Body of pancreas (tissue), 4 donors: ENCODE measurements at regions not wholly inside any gene's neighbourhood (a gene's known extent, or its start where the extent isn't known, plus 50 kb on each side); places are given as distances from the start of the nearest gene placed in this dataset.

ENCODE experiments used
- ATAC-seq: fragments of 150-250 bp; one replicate; pipeline ENCODE4 v1.9.1; 2016
- DNase-seq, 4 donors: peaks; one replicate each; pipeline ENCODE4 v3.0.0-alpha.2; 2019
- H3K27ac ChIP-seq, 4 donors: fragments of 200-600 bp; sonication (generic); 1 replicate in 3 of 4; 2 replicates in 1 of 4; pipeline versions ENCODE4 v1.5.1 to v1.6.1; 2016 to 2019; ENCODE audit warnings: mild to moderate bottlenecking in 1 of 4, mixed read lengths in 1 of 4, moderate library complexity in 1 of 4
- H3K27me3 ChIP-seq, 2 donors: fragments of 200-600 bp; sonication (generic); one replicate each; pipeline ENCODE4 v1.6.0; 2016; ENCODE audit warnings: mild to moderate bottlenecking in 1 of 2
- H3K36me3 ChIP-seq, 2 donors: fragments of 200-600 bp; sonication (generic); replicated peaks in 1 of 2; 2 replicates each; pipeline ENCODE4 v1.5.1; 2016; ENCODE audit warnings: low read depth in 2 of 2; ENCODE audit not compliant: insufficient read depth in 1 of 2
- H3K4me1 ChIP-seq: fragments of 200-600 bp; sonication (generic); one replicate; pipeline ENCODE4 v1.6.0; 2016
- H3K4me3 ChIP-seq, 2 donors: fragments of 200-600 bp; sonication (generic); 1 replicate in 1 of 2; 2 replicates in 1 of 2; pipeline ENCODE4 v1.5.1; 2016 to 2019
- H3K9me3 ChIP-seq, 3 donors: fragments of 200-600 bp; sonication (generic); 1 replicate in 2 of 3; 2 replicates in 1 of 3; pipeline ENCODE4 v1.5.1; 2016
- CTCF ChIP-seq, 7 experiments: fragments of 450-650 bp in 4 of 7; fragments of 200-600 bp in 3 of 7; sonication (generic) in 3 of 7; IDR thresholded peaks; one replicate each; pipeline ENCODE4 v1.5.1; 2016 to 2019; ENCODE audit warnings: antibody characterized with exemption in 7 of 7
- POLR2A ChIP-seq, 3 donors: fragments of 450-650 bp; IDR thresholded peaks; one replicate each; pipeline ENCODE4 v1.6.1; 2016; ENCODE audit warnings: antibody characterized with exemption in 3 of 3, mild to moderate bottlenecking in 2 of 3
- WGBS, 2 donors: methylation state at CpG; one replicate each; pipeline ENCODE4 v1.1.5; 2017; 5-methylcytosine and 5-hydroxymethylcytosine counted together
- intact Hi-C: fragments of 100-400 bp; cut with DNase I; formaldehyde crosslinking; loops from one replicate; pipeline ENCODE4 v1.15.1; 2023

- intact Hi-C loops: no loop called here
- no peak for ATAC-seq
- TF ChIP-seq POLR2A (IDR thresholded peaks at IDR 0.05) (no peak), CTCF (IDR thresholded peaks at IDR 0.05) (no peak)
Observed at GRCh38 chr13:34026308-34026707, 208.4 kb downstream of the RFC3 start.

GRCh38 chr13:34028496-34029442 is 210.8 kb downstream of the RFC3 start:
- ATAC-seq: no peak
- WGBS, 2 donors: 73 to 79% methylated on average over 5 of the region's 5 CpGs
- Histone ChIP-seq H3K4me3 (no peak overlapping the region), H3K27ac (no peak overlapping the region), H3K36me3 (no peaks in the 10 kb centered on the region), H3K9me3 (no peaks in the 10 kb centered on the region), H3K4me1 (no peaks in the 10 kb centered on the region), H3K27me3 (no peaks in the 10 kb centered on the region)
- DNase-seq: no peak
- no peak for TF ChIP-seq POLR2A (IDR thresholded peaks at IDR 0.05)
- no peak for TF ChIP-seq CTCF (IDR thresholded peaks at IDR 0.05)
- intact Hi-C loops: no loop called here

More at GRCh38 chr13:34026308-34026707, 208.4 kb downstream of the RFC3 start:
- H3K27ac ChIP-seq: no peak overlapping the region
- no peak for DNase-seq
- H3K27me3 ChIP-seq: no peaks in the 10 kb centered on the region
- no peaks in the 10 kb centered on the region for H3K4me1 ChIP-seq
- no peak overlapping the region for H3K4me3 ChIP-seq
- peaks cover 0 to 10% (median 0%) of the 10 kb centered on the region in 3 donors for H3K9me3 ChIP-seq
- no peaks in the 10 kb centered on the region for H3K36me3 ChIP-seq

GRCh38 chr13:34030782-34031181 is 212.8 kb downstream of the RFC3 start:
- TF ChIP-seq POLR2A (IDR thresholded peaks at IDR 0.05) (no peak), CTCF (IDR thresholded peaks at IDR 0.05) (no peak)
- ATAC-seq (no peak), DNase-seq (no peak)
- Histone ChIP-seq H3K4me1 (no peaks in the 10 kb centered on the region), H3K27ac (no peak overlapping the region), H3K9me3 (no peaks in the 10 kb centered on the region), H3K36me3 (no peaks in the 10 kb centered on the region), H3K4me3 (no peak overlapping the region), H3K27me3 (no peaks in the 10 kb centered on the region)
- intact Hi-C loops: no loop called here

- DNase-seq (no peak), ATAC-seq (no peak)
- H3K4me1 ChIP-seq: no peaks in the 10 kb centered on the region
- no peaks in the 10 kb centered on the region for H3K27me3 ChIP-seq
- 66 to 67% methylated on average over 4 of the region's 4 CpGs for WGBS, 2 donors
- no peaks in the 10 kb centered on the region for H3K9me3 ChIP-seq
- no peak overlapping the region for H3K4me3 ChIP-seq
- H3K36me3 ChIP-seq: no peaks in the 10 kb centered on the region
- no peak for TF ChIP-seq CTCF (IDR thresholded peaks at IDR 0.05)
- TF ChIP-seq POLR2A (IDR thresholded peaks at IDR 0.05): no peak
- intact Hi-C loops: no loop called here
- no peak overlapping the region for H3K27ac ChIP-seq
Observed at GRCh38 chr13:34031610-34032009, 213.7 kb downstream of the RFC3 start.

GRCh38 chr13:34034411-34034810 is 216.5 kb downstream of the RFC3 start:
- WGBS, 2 donors: 79 to 84% methylated on average over 5 of the region's 5 CpGs
- Histone ChIP-seq H3K9me3 (no peaks in the 10 kb centered on the region), H3K4me1 (no peaks in the 10 kb centered on the region), H3K27ac (no peak overlapping the region), H3K36me3 (no peaks in the 10 kb centered on the region), H3K27me3 (no peaks in the 10 kb centered on the region), H3K4me3 (no peak overlapping the region)
- intact Hi-C loops: no loop called here
- no peak for DNase-seq
- no peak for ATAC-seq
- no peak for TF ChIP-seq CTCF (IDR thresholded peaks at IDR 0.05)
- no peak for TF ChIP-seq POLR2A (IDR thresholded peaks at IDR 0.05)
